T-helper 1 cell (primary cell): ENCODE measurements at regions not wholly inside any gene's neighbourhood (a gene's known extent, or its start where the extent isn't known, plus 50 kb on each side); places are given as distances from the start of the nearest gene placed in this dataset.

Experiments used
- DNase-seq, 5 donors: peaks; one replicate each; pipeline ENCODE4 v3.0.0-alpha.2; 2012 to 2020

DNA sequence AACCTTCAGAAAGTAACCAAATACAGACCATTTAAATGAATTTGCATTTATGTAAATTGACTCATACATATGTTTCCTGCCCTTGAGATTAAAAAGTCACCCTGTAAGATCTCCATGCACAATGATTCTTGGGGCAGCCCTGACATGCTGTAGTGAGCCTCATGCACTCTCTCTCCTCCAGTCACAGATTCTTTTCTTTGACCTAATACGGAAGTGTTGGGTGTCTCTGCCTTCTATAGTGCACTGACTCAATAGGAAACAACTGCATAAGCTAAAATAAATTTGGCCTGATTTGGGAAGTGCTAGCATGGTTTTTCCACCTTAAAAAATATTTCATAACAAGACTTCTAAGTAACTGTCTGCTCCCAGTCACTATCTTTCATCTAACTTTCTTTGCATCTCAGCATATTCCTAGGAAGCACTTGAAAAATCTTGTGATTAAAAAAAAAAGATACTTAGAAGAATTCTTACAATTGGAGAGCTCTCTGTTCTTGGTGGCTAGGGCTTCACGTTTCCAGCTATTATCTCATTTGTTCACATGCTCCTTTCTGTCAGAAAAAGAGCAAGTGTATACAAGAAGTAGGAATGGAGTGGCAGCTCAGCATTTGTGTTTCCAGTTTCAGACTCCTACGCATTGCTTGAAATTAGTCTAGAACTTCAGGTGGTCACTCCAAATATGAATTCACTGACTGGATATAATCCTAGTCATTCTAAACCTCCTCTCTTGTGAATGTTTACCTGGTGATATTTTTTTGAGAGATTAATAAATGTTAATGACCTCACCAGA is 207.9 kb upstream of the COL8A1 start:
- no peak for DNase-seq

- DNase-seq, result no peak
Measured at GRCh38 chr3:99429502-99429901, 208.9 kb upstream of the COL8A1 start.

DNA sequence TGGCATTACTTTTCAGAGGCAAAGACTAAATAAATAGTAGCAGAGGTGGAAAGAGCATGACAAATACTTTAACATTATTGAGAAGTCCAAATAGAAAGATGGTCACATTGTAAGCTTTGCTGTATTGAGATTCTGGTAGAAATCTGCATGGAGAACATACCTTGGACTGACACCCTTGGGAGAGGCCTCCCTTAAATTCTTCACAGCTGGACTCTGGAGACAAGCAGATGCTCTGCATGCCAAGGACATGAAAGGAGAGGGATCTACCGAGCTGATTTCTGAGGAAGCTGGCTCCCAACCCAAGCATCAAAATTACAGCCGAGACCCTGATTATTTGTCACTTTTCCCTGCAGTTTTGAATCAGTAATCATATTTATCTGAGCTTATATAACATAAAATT is 212.5 kb upstream of the COL8A1 start:
- DNase-seq, result no peak

- no peak for DNase-seq
Measured at GRCh38 chr3:99419116-99419515, 219.3 kb upstream of the COL8A1 start.

- no peak for DNase-seq
Measured at GRCh38 chr3:99418709-99419108, 219.7 kb upstream of the COL8A1 start.

DNA sequence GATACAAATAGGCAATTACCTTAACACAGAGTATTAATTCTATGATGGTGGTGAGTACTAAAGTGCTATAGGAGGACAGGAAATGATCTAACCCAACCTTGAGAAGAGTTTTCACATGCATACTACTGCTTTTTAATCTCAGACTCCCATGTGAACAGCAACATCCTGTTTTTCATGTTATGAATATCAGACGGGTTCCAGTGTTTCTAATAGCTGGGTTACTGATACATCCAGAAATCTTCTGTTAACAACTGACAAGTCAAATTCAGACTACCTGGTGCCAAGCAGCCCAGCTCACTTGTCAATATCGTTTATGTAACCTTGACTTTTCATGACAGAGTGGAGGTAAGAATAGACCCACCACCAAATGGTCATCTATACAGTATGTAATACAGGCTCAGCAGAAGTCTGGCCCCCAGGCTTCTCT is 220.2 kb upstream of the COL8A1 start:
- DNase-seq, result no peak

- no peak for DNase-seq
Measured at GRCh38 chr3:99413504-99413903, 224.9 kb upstream of the COL8A1 start.

- no peak for DNase-seq
Measured at GRCh38 chr3:99410789-99411311, 227.5 kb upstream of the COL8A1 start.

DNA sequence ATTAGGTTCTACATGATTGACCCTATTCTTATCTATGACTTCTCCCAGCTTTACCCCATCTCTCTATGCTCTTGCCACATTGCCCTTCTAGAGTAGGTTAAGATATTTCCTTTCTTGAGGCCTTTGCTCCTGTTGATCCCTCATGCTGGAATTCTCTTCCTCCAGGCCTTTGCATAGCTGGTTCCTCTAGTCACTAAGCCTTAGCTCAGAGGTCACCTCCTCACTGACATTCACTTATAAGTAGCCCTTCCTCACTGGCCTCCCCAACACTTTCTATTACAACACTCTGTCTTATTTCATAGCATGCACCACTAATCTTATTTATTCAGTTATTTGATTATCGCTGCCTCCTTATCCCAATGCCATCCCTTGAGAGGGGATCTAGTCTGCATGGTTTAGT is 228.4 kb upstream of the COL8A1 start:
- no peak for DNase-seq

- DNase-seq, result no peak
Measured at GRCh38 chr3:99407257-99407656, 231.1 kb upstream of the COL8A1 start.

DNA sequence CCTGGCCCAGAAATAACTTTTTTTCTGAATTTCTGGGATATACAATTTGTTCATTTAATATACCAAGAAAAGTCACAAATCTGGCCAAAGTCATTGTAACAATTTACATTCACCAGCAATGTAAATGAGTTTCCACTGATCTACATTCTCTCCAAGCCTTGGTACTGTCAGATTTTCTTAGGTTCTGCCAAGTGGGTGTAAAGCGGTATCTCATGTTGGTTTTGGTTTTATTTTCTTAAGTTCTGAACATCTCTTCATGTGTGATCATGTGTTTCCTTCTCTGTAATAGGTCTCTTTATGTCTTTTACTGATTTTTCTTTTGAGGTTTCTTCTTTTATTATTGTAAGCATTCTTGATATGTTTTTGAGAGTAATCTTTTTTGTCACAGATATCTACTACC is 235.6 kb upstream of the COL8A1 start:
- DNase-seq, result no peak

DNA sequence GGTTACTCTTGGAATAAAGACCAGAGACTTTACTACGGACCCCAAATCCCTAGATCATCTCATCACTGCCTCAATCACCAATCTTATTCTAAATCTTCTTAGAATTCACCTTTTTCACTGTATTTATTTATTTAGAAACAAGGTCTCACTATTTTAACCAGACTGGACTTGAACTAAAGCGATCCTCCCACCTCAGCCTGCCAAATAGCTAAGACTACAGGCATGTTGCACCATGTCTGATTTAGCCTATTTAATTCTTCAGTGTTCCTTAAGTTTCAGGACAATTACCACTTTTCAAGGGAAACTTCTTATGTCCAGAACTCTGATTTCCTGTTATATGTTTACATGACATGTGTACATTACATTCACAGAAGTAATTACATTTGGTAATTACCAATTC is 238.0 kb upstream of the COL8A1 start:
- DNase-seq, result no peak

GRCh38 chr3:99396651-99397275 is 241.6 kb upstream of the COL8A1 start:
- no peak for DNase-seq

- no peak for DNase-seq
Measured at GRCh38 chr3:99394831-99395778, 243.3 kb upstream of the COL8A1 start.

GRCh38 chr3:99393961-99394360 is 244.4 kb upstream of the COL8A1 start:
- DNase-seq, result no peak

- no peak for DNase-seq
Measured at GRCh38 chr3:99388780-99389179, 249.6 kb upstream of the COL8A1 start.

DNA sequence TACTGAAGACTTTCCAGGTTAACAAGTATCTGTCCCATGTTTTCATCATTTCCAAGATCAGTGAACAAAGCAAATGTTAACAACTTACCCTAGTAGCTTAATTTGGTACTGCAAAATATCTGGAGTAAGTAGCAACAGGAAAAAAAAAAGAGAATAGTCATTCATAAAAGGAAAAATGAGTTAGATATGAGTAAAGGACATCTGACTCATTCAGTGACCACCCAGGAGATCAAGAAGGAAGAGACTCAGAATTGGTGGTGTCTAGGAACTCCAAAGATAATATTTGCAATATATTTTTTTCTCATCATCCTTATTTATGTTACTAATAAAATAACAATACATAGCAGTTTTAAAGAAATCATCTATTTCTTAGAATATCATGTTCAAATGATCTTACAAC is 253.8 kb upstream of the COL8A1 start:
- DNase-seq, result no peak

GRCh38 chr3:99376926-99377325 is 261.5 kb upstream of the COL8A1 start:
- DNase-seq, result no peak

GRCh38 chr3:99373846-99374210 is 264.6 kb upstream of the COL8A1 start:
- DNase-seq, result no peak

DNA sequence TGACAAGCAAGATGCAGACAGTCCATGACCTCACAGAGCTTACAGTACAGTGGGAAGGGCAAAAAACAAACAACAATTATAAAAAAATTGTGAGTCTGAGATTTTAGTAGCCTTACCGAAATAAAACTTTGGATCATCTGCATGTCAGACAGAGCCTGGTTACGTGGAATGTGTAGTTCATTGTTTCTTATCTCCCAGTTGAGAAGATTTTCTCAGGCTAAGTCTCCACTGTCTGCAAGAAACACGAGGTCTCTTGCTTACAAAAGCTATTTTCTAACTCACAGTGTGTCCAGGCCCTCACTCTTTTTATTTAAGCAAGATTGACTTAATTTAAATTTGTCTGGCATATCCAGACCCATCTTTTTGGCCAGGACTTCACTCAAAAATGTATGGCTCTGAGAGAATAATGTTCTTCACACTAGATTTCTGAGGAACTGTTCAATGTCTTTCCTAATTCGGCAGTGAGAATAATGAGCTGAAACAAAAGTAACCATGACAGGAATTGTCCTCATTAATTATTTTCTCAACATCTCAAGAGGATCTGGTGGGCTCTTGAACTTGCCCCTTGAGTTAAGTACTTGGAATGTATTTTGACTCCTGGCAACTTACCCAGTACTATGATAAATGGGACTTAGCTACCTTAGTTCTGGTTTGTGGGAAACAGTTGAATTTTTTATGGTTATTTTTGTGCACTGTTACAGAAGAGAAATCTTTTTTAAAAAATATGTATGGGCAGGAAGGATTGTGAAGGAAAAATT is 265.1 kb upstream of the COL8A1 start:
- DNase-seq, result no peak

DNA sequence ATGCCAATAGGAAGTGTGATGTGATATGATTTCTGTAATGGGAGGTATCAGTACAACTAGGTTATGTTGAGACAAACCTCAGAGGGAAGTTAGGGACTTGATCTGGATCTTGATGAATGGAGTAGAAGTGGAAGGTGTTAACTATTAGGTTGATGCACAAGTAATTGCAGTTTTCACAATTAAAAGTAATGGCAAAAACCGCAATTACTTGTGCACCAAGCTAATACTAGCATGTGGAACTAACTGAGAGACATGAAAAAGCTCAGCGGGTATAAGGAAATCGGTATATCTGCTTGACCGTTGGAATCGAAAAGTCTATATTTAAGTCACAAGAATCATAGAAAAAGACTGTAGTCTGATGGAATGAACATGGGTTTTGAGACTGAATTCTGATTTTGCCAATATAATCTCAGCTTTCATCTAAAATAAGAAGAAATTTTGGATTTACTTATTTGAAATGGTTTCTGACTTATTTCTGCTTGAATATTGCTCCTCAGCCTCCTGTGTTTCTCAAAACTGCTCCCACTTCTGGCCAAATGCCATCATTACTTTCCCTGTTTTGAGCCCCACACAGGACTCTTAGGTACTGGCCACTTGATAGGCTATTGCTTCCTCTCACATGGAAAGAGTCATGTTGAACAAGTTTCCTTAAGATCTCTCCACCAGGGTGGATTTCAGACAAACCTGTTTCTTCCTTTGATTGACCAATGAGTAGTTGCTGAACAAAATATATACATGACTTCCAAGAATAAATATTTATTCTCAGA is 271.5 kb upstream of the COL8A1 start:
- DNase-seq, result no peak

DNA sequence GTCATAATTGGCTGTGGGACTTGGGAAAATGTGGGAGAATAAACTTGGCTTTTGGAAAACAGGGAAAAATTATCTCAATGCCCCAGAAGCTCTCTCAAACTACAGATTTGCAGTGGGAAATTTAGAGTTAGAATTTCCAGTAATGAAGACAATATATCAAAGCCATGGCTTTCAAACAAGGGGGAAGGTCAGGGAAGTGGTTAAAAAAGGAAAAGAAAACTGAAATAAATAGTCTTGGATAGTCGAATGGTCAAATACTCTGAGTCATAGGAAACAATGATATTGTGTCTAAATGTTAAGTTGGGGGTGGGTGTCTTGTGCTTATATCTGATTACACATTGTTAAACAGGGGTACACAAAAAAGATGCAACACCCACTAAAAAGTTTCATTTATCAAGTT is 272.4 kb upstream of the COL8A1 start:
- DNase-seq, result no peak
